ENCODE measurements at regions not wholly inside any gene's neighbourhood (a gene's known extent, or its start where the extent isn't known, plus 50 kb on each side); places are given as distances from the start of the nearest gene placed in this dataset.

GRCh38 chr11:90884181-90884580, 661.3 kb upstream of the CHORDC1 start:
- no peak for TF ChIP-seq POLR2AphosphoS5 (IDR thresholded peaks at IDR 0.05; ENCODE audit: low read depth, low read length)
- no peak for TF ChIP-seq CTCF (IDR thresholded peaks at IDR 0.05)
- no peak for TF ChIP-seq SIN3A (IDR thresholded peaks at IDR 0.05; ENCODE audit: borderline replicate concordance, insufficient read depth, low read depth, low read length)
- no peak for TF ChIP-seq REST (IDR thresholded peaks at IDR 0.05; ENCODE audit: insufficient read depth in 1 of 2, low read depth in 2 of 2, low read length in 1 of 2)
